K562 (cell line): ENCODE measurements at regions not wholly inside any gene's neighbourhood (a gene's known extent, or its start where the extent isn't known, plus 50 kb on each side); places are given as distances from the start of the nearest gene placed in this dataset.

Experiments
- EZH2 ChIP-seq: IDR thresholded peaks from 2 replicates; pipeline ENCODE4 v1.6.1; 2012; ENCODE audit warnings: low read depth, mild to moderate bottlenecking, inconsistent platforms, low read length, borderline replicate concordance
- POLR2AphosphoS5 ChIP-seq: IDR thresholded peaks from 2 replicates; pipeline ENCODE4 v1.6.1; 2011; ENCODE audit warnings: mild to moderate bottlenecking, low read depth, low read length, moderate library complexity; ENCODE audit not compliant: control insufficient read depth, insufficient read depth
- TF ChIP-seq, protein P1 (sequence below): fragments of 250-450 bp; sonication (Bioruptor Pico); IDR thresholded peaks from 2 replicates; pipeline ENCODE4 v1.8.0; 2022; ENCODE audit warnings: inconsistent platforms
- TF ChIP-seq, protein P2 (sequence below): sonication (generic); formaldehyde crosslinking; IDR thresholded peaks from 2 replicates; pipeline ENCODE4 v1.8.0; 2022; ENCODE audit warnings: mild to moderate bottlenecking, missing genetic modification reagents, borderline replicate concordance
- TF ChIP-seq, protein P3 (sequence below): fragments of 450-650 bp; conservative IDR thresholded peaks from 2 replicates; pipeline ENCODE4 v1.6.1; 2016; ENCODE audit warnings: missing genetic modification characterization, low read depth, mild to moderate bottlenecking, control low read depth, missing compliant biosample characterization

DNA sequence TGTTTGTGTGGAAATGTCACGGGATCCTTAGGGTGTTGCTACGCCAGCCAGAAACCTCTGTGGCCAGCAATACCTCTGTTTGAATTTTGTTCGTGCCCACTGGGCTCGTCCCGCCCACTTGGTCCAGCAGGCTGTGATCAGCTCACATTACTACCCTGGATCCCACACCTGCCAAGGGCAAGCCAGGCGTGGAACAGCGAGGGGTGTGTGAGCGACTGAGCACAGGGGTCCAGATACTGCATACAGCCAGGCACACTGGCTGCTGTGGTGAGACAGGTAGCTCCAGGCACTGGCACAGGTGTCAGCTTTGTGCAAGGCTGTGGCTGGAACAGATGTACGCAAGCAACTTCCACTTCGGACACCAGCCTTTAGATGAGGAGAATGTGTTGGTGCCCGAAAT is 718.9 kb downstream of the EPHA7 start:
- TF ChIP-seq, protein P1, sequence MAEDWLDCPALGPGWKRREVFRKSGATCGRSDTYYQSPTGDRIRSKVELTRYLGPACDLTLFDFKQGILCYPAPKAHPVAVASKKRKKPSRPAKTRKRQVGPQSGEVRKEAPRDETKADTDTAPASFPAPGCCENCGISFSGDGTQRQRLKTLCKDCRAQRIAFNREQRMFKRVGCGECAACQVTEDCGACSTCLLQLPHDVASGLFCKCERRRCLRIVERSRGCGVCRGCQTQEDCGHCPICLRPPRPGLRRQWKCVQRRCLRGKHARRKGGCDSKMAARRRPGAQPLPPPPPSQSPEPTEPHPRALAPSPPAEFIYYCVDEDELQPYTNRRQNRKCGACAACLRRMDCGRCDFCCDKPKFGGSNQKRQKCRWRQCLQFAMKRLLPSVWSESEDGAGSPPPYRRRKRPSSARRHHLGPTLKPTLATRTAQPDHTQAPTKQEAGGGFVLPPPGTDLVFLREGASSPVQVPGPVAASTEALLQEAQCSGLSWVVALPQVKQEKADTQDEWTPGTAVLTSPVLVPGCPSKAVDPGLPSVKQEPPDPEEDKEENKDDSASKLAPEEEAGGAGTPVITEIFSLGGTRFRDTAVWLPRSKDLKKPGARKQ (CRISPR knock-in tag) = no peak
- TF ChIP-seq, protein P2, sequence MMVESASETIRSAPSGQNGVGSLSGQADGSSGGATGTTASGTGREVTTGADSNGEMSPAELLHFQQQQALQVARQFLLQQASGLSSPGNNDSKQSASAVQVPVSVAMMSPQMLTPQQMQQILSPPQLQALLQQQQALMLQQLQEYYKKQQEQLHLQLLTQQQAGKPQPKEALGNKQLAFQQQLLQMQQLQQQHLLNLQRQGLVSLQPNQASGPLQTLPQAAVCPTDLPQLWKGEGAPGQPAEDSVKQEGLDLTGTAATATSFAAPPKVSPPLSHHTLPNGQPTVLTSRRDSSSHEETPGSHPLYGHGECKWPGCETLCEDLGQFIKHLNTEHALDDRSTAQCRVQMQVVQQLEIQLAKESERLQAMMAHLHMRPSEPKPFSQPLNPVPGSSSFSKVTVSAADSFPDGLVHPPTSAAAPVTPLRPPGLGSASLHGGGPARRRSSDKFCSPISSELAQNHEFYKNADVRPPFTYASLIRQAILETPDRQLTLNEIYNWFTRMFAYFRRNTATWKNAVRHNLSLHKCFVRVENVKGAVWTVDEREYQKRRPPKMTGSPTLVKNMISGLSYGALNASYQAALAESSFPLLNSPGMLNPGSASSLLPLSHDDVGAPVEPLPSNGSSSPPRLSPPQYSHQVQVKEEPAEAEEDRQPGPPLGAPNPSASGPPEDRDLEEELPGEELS = no peak
- TF ChIP-seq EZH2 = no peak
- TF ChIP-seq, protein P3, sequence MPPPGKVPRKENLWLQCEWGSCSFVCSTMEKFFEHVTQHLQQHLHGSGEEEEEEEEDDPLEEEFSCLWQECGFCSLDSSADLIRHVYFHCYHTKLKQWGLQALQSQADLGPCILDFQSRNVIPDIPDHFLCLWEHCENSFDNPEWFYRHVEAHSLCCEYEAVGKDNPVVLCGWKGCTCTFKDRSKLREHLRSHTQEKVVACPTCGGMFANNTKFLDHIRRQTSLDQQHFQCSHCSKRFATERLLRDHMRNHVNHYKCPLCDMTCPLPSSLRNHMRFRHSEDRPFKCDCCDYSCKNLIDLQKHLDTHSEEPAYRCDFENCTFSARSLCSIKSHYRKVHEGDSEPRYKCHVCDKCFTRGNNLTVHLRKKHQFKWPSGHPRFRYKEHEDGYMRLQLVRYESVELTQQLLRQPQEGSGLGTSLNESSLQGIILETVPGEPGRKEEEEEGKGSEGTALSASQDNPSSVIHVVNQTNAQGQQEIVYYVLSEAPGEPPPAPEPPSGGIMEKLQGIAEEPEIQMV (tag) = no peak
- TF ChIP-seq POLR2AphosphoS5 = no peak
